Nephron (organoid): ENCODE measurements at regions not wholly inside any gene's neighbourhood (a gene's known extent, or its start where the extent isn't known, plus 50 kb on each side); places are given as distances from the start of the nearest gene placed in this dataset.

ENCODE experiments used
- H3K27ac Mint-ChIP-seq, 3 experiments: 2 replicates each; pipeline ENCODE4 v1.8.0; 2020; ENCODE audit warnings: mixed read lengths in 3 of 3, mild to moderate bottlenecking in 2 of 3, moderate library complexity in 1 of 3
- H3K27me3 Mint-ChIP-seq: 2 replicates; pipeline ENCODE4 v1.8.0; 2021; ENCODE audit warnings: low read depth, mild to moderate bottlenecking, moderate library complexity, mixed read lengths
- H3K36me3 Mint-ChIP-seq: 2 replicates; pipeline ENCODE4 v1.8.0; 2020; ENCODE audit warnings: low read depth, mixed read lengths
- H3K4me1 Mint-ChIP-seq: 2 replicates; pipeline ENCODE4 v1.8.0; 2020; ENCODE audit warnings: mixed read lengths
- H3K4me3 Mint-ChIP-seq, 3 experiments: 2 replicates each; pipeline ENCODE4 v1.8.0; 2020; ENCODE audit warnings: mild to moderate bottlenecking in 3 of 3, mixed read lengths in 3 of 3, moderate library complexity in 2 of 3
- H3K9me3 Mint-ChIP-seq: 2 replicates; pipeline ENCODE4 v1.8.0; 2020; ENCODE audit warnings: mixed read lengths
- CTCF ChIP-seq, 3 experiments: fragments of 200-600 bp; sonication (generic); IDR thresholded peaks; one replicate each; pipeline ENCODE4 v1.5.0; 2021; ENCODE audit warnings: antibody characterized with exemption in 3 of 3; ENCODE audit not compliant: unreplicated experiment in 3 of 3

GRCh38 chr1:96187020-96187419 is 534.6 kb upstream of the PTBP2 start:
- no peak overlapping the region for H3K27ac Mint-ChIP-seq
- H3K27me3 Mint-ChIP-seq = no peaks in the 10 kb centered on the region
- H3K36me3 Mint-ChIP-seq = peaks cover 6% of the 10 kb centered on the region
- H3K9me3 Mint-ChIP-seq = peaks cover 22% of the 10 kb centered on the region
- no peak for TF ChIP-seq CTCF (IDR thresholded peaks at IDR 0.05; ENCODE audit: unreplicated experiment in 3 of 3)
- no peak overlapping the region for H3K4me3 Mint-ChIP-seq
- H3K4me1 Mint-ChIP-seq = no peaks in the 10 kb centered on the region

GRCh38 chr1:96191165-96191564 is 530.4 kb upstream of the PTBP2 start:
- no peak for TF ChIP-seq CTCF (IDR thresholded peaks at IDR 0.05; ENCODE audit: unreplicated experiment in 3 of 3)
- no peaks in the 10 kb centered on the region for H3K27me3 Mint-ChIP-seq
- no peaks in the 10 kb centered on the region for H3K4me1 Mint-ChIP-seq
- peaks cover 26% of the 10 kb centered on the region for H3K9me3 Mint-ChIP-seq
- no peak overlapping the region for H3K4me3 Mint-ChIP-seq
- H3K27ac Mint-ChIP-seq = no peak overlapping the region
- peaks cover 6% of the 10 kb centered on the region for H3K36me3 Mint-ChIP-seq

GRCh38 chr1:96206451-96206850 is 515.1 kb upstream of the PTBP2 start:
- no peaks in the 10 kb centered on the region for H3K36me3 Mint-ChIP-seq
- TF ChIP-seq CTCF (IDR thresholded peaks at IDR 0.05; ENCODE audit: unreplicated experiment in 3 of 3) = no peak
- no peak overlapping the region for H3K27ac Mint-ChIP-seq
- peaks cover 10% of the 10 kb centered on the region for H3K4me1 Mint-ChIP-seq
- H3K27me3 Mint-ChIP-seq = no peaks in the 10 kb centered on the region
- H3K4me3 Mint-ChIP-seq = no peak overlapping the region
- H3K9me3 Mint-ChIP-seq = peaks cover 3% of the 10 kb centered on the region

GRCh38 chr1:96207936-96208335 is 513.6 kb upstream of the PTBP2 start:
- no peaks in the 10 kb centered on the region for H3K36me3 Mint-ChIP-seq
- peaks cover 10% of the 10 kb centered on the region for H3K4me1 Mint-ChIP-seq
- no peaks in the 10 kb centered on the region for H3K27me3 Mint-ChIP-seq
- no peak for TF ChIP-seq CTCF (IDR thresholded peaks at IDR 0.05; ENCODE audit: unreplicated experiment in 3 of 3)
- no peaks in the 10 kb centered on the region for H3K9me3 Mint-ChIP-seq
- H3K27ac Mint-ChIP-seq = no peak overlapping the region
- no peak overlapping the region for H3K4me3 Mint-ChIP-seq

GRCh38 chr1:96208428-96208827 is 513.2 kb upstream of the PTBP2 start:
- H3K27ac Mint-ChIP-seq = no peak overlapping the region

More at GRCh38 chr1:96208428-96208827, 513.2 kb upstream of the PTBP2 start:
- TF ChIP-seq CTCF (IDR thresholded peaks at IDR 0.05; ENCODE audit: unreplicated experiment in 3 of 3) = no peak
- H3K36me3 Mint-ChIP-seq = no peaks in the 10 kb centered on the region
- no peaks in the 10 kb centered on the region for H3K9me3 Mint-ChIP-seq
- peaks cover 10% of the 10 kb centered on the region for H3K4me1 Mint-ChIP-seq
- no peaks in the 10 kb centered on the region for H3K27me3 Mint-ChIP-seq
- H3K4me3 Mint-ChIP-seq = no peak overlapping the region
